Stimulated activated naive CD8-positive, alpha-beta T cell treated with anti-CD3 and anti-CD28 coated beads, Interleukin-15, amount 100 ng/mL, for 72 hours (primary cell): ENCODE measurements at regions not wholly inside any gene's neighbourhood (a gene's known extent, or its start where the extent isn't known, plus 50 kb on each side); places are given as distances from the start of the nearest gene placed in this dataset.
"Not testable (repeated sequence)": the region's sequence is repeated elsewhere in the genome, so short reads cannot be mapped to it uniquely, and the experiment has no call there.

Experiments used
- ATAC-seq: fragments of 150-1000 bp; cut with Tn5 transposase; 2 replicates; pipeline ENCODE4 v1.10.0; 2021; ENCODE audit warnings: mild to moderate bottlenecking, moderate library complexity
- DNase-seq, 2 donors: peaks; one replicate each; pipeline ENCODE4 v3.0.0; 2021 to 2022
- H3K27ac Mint-ChIP-seq, 2 donors: one replicate each; pipeline ENCODE4 v1.8.0; 2022; ENCODE audit warnings: mild to moderate bottlenecking in 2 of 2, mixed read lengths in 2 of 2, moderate library complexity in 2 of 2
- H3K27me3 Mint-ChIP-seq: one replicate; pipeline ENCODE4 v1.8.0; 2022; ENCODE audit warnings: mixed read lengths
- H3K4me1 Mint-ChIP-seq: one replicate; pipeline ENCODE4 v1.8.0; 2022; ENCODE audit warnings: mild to moderate bottlenecking, mixed read lengths
- H3K4me3 Mint-ChIP-seq, 2 donors: one replicate each; pipeline ENCODE4 v1.8.0; 2022; ENCODE audit warnings: mild to moderate bottlenecking in 2 of 2, mixed read lengths in 2 of 2, moderate library complexity in 1 of 2
- H3K9me3 Mint-ChIP-seq, 2 donors: one replicate each; pipeline ENCODE4 v1.8.0; 2022; ENCODE audit warnings: mixed read lengths in 2 of 2

GRCh38 chr14:53651096-53651740 lies 305.4 kb downstream of the BMP4 start:
- DNase-seq: no peak
- no peak for ATAC-seq
- H3K27ac Mint-ChIP-seq: no peak overlapping the region
- no peaks in the 10 kb centered on the region for H3K4me1 Mint-ChIP-seq
- H3K9me3 Mint-ChIP-seq: peaks cover 12 to 17% of the 10 kb centered on the region in 2 donors
- no peak overlapping the region for H3K4me3 Mint-ChIP-seq
- H3K27me3 Mint-ChIP-seq: no peaks in the 10 kb centered on the region

- peaks cover 7 to 8% of the 10 kb centered on the region in 2 donors for H3K9me3 Mint-ChIP-seq
- H3K27ac Mint-ChIP-seq: no peak overlapping the region
- ATAC-seq (no peak), DNase-seq (no peak)
- H3K4me1 Mint-ChIP-seq: no peaks in the 10 kb centered on the region
- no peaks in the 10 kb centered on the region for H3K27me3 Mint-ChIP-seq
- no peak overlapping the region for H3K4me3 Mint-ChIP-seq
Observed at GRCh38 chr14:53646925-53647324, 309.7 kb downstream of the BMP4 start.

DNA sequence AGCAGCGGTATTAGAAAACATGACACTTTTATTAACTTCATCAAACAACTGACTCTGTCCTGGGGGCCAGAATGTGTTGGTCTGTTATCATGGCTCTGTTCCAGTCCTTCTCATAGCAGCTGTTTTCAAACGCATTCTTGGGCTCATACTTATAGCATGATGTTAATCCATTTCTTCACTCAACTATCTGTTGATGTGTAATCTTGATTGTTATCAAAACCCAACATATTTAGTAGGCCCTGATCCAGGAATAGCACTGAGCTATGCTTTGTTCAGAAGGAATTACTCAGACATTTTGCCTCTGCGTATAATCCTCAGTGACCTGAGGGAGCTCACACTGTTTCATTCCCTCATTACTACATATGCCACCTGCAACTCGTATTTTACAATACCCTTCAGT lies 315.9 kb downstream of the BMP4 start:
- H3K4me3 Mint-ChIP-seq: no peak overlapping the region
- no peaks in the 10 kb centered on the region for H3K27me3 Mint-ChIP-seq
- DNase-seq (no peak), ATAC-seq (no peak)
- H3K9me3 Mint-ChIP-seq: peaks cover 2 to 17% of the 10 kb centered on the region in 2 donors
- no peaks in the 10 kb centered on the region for H3K4me1 Mint-ChIP-seq
- H3K27ac Mint-ChIP-seq: no peak overlapping the region

GRCh38 chr14:53638966-53639365 lies 317.7 kb downstream of the BMP4 start:
- H3K27me3 Mint-ChIP-seq: no peaks in the 10 kb centered on the region
- DNase-seq (no peak), ATAC-seq (no peak)
- no peaks in the 10 kb centered on the region for H3K4me1 Mint-ChIP-seq
- H3K9me3 Mint-ChIP-seq: peaks cover under 1 to 16% of the 10 kb centered on the region in 2 donors
- H3K4me3 Mint-ChIP-seq: no peak overlapping the region
- H3K27ac Mint-ChIP-seq: no peak overlapping the region

- peaks cover 0 to 10% of the 10 kb centered on the region in 2 donors for H3K9me3 Mint-ChIP-seq
- no peak for ATAC-seq
- no peaks in the 10 kb centered on the region for H3K4me1 Mint-ChIP-seq
- H3K27ac Mint-ChIP-seq: no peak overlapping the region
- no peak for DNase-seq
- H3K4me3 Mint-ChIP-seq: no peak overlapping the region
- no peaks in the 10 kb centered on the region for H3K27me3 Mint-ChIP-seq
Observed at GRCh38 chr14:53634793-53635192, 321.8 kb downstream of the BMP4 start.

GRCh38 chr14:53630336-53630735 lies 326.3 kb downstream of the BMP4 start:
- H3K27me3 Mint-ChIP-seq: no peaks in the 10 kb centered on the region
- no peak overlapping the region for H3K4me3 Mint-ChIP-seq
- ATAC-seq (no peak), DNase-seq (no peak)
- H3K27ac Mint-ChIP-seq: no peak overlapping the region
- H3K4me1 Mint-ChIP-seq: no peaks in the 10 kb centered on the region
- H3K9me3 Mint-ChIP-seq: peaks cover 0 to 10% of the 10 kb centered on the region in 2 donors

DNA sequence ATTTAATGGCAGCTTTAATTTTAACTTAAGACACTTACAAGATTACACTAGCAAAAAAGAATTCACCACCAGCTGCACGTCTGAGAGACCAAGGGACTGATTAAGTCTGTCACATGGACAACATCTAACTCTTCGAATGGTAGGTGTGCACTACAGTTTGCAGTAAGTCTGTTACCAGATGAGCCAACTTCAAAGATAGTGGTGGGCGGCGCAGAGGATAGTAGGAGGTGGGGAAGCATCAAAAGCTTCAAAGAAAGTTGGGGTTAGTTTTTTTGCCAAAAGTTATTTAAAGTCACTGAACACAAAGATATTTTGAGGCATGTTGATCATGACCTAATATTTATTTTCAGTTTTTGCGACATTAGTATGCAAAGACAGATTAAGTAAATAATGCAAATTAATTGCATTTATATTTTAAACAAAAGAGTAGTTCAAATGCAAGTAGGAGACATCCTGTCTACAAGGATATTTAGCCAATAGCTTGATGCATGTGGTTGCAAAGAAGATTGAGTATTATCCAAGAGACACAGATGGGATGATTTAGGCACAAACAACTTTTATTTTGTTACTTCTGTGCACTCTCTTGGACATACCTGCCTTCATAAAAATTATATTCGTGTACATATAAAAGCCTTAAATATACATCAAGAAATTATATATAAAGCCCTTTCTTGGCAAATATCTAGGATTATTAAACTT lies 327.7 kb downstream of the BMP4 start:
- ATAC-seq (no peak), DNase-seq (no peak)
- Mint-ChIP-seq H3K27ac (no peak overlapping the region), H3K4me3 (no peak overlapping the region), H3K9me3 (peaks cover 0 to 8% of the 10 kb centered on the region in 2 donors), H3K27me3 (no peaks in the 10 kb centered on the region), H3K4me1 (no peaks in the 10 kb centered on the region)

DNA sequence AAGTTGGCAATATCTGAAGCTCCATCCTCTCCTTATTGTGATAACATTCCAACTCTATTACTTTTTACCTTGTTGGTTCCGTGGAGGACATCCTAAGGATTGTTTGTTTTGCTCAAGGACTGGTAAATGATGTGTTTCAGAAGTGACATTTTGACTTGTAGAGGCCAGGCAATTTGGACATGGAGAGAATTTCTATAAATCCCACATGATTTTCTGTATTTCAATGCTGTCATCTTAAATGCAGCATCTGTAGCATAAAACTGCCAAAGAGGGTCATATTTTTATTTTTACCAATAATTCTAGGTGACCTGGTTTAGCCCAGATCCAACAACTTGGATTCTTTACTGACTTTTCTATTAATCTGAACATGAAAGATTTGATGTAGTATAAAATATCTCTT lies 328.4 kb downstream of the BMP4 start:
- DNase-seq (no peak), ATAC-seq (no peak)
- Mint-ChIP-seq H3K4me1 (no peaks in the 10 kb centered on the region), H3K9me3 (peaks cover 0 to 2% of the 10 kb centered on the region in 2 donors), H3K4me3 (no peak overlapping the region), H3K27me3 (no peaks in the 10 kb centered on the region), H3K27ac (no peak overlapping the region)

- ATAC-seq (no peak), DNase-seq (no peak)
- H3K4me1 Mint-ChIP-seq: no peaks in the 10 kb centered on the region
- H3K27me3 Mint-ChIP-seq: no peaks in the 10 kb centered on the region
- no peak overlapping the region for H3K27ac Mint-ChIP-seq
- no peaks in the 10 kb centered on the region for H3K9me3 Mint-ChIP-seq
- H3K4me3 Mint-ChIP-seq: no peak overlapping the region
Observed at GRCh38 chr14:53626761-53627160, 329.9 kb downstream of the BMP4 start.

DNA sequence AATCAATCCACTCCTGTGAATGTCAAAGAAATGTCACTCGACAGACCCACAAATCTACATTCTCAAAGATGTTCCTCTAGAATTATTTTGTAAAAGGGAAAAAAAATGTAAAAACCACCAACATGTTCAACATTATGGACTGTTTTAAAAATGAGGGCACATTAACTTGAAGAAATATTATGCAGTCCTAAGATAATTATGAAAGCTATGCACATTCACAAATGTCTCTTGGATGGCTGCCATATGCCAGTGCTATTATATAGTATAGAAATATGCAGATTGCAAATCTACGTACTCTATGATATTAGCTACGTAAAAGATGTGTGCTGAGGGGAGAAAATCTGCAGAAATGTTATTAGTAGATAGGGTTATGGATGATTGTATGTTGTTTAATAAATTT lies 334.2 kb downstream of the BMP4 start:
- no peaks in the 10 kb centered on the region for H3K27me3 Mint-ChIP-seq
- no peak for DNase-seq
- H3K4me3 Mint-ChIP-seq: no peak overlapping the region
- ATAC-seq: no peak
- no peaks in the 10 kb centered on the region for H3K9me3 Mint-ChIP-seq
- no peak overlapping the region for H3K27ac Mint-ChIP-seq
- no peaks in the 10 kb centered on the region for H3K4me1 Mint-ChIP-seq

- DNase-seq (no peak), ATAC-seq (no peak)
- Mint-ChIP-seq H3K4me3 (no peak overlapping the region), H3K9me3 (no peaks in the 10 kb centered on the region), H3K27ac (no peak overlapping the region), H3K27me3 (no peaks in the 10 kb centered on the region), H3K4me1 (no peaks in the 10 kb centered on the region)
Observed at GRCh38 chr14:53621921-53622320, 334.7 kb downstream of the BMP4 start.

DNA sequence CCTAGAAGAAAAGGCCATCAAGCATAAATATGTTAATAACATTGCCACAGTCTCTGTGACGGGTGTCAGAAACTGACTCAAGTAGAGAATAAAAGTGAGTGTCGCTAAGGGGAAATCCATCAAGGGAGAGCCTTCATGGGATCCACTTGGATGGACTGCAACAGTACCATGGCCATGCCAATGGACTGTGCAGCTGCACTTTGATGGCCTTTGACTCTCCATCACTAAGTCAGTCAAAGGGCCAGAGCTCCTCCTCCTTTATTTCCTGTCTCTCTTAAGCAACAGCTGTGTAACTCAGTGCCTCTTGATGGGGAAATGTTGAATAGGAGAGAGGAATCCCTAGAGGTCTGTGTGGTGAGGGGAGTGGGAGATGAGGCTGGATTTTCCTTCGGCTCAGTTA lies 335.2 kb downstream of the BMP4 start:
- ATAC-seq (no peak), DNase-seq (no peak)
- no peaks in the 10 kb centered on the region for H3K27me3 Mint-ChIP-seq
- no peak overlapping the region for H3K4me3 Mint-ChIP-seq
- no peaks in the 10 kb centered on the region for H3K9me3 Mint-ChIP-seq
- no peak overlapping the region for H3K27ac Mint-ChIP-seq
- no peaks in the 10 kb centered on the region for H3K4me1 Mint-ChIP-seq

- Mint-ChIP-seq H3K4me1 (no peaks in the 10 kb centered on the region), H3K27me3 (no peaks in the 10 kb centered on the region), H3K9me3 (no peaks in the 10 kb centered on the region), H3K27ac (no peak overlapping the region), H3K4me3 (no peak overlapping the region)
- no peak for ATAC-seq
- DNase-seq: no peak
Observed at GRCh38 chr14:53620890-53621289, 335.7 kb downstream of the BMP4 start.

GRCh38 chr14:53620317-53620716 lies 336.3 kb downstream of the BMP4 start:
- ATAC-seq (no peak), DNase-seq (no peak)
- Mint-ChIP-seq H3K4me3 (no peak overlapping the region), H3K27ac (no peak overlapping the region), H3K9me3 (no peaks in the 10 kb centered on the region), H3K27me3 (no peaks in the 10 kb centered on the region), H3K4me1 (no peaks in the 10 kb centered on the region)

- H3K9me3 Mint-ChIP-seq: no peaks in the 10 kb centered on the region
- H3K4me1 Mint-ChIP-seq: no peaks in the 10 kb centered on the region
- H3K27me3 Mint-ChIP-seq: no peaks in the 10 kb centered on the region
- H3K27ac Mint-ChIP-seq: no peak overlapping the region
- no peak for DNase-seq
- ATAC-seq: no peak
- no peak overlapping the region for H3K4me3 Mint-ChIP-seq
Observed at GRCh38 chr14:53619691-53620231, 336.9 kb downstream of the BMP4 start.

- not testable (repeated sequence) for H3K4me3 Mint-ChIP-seq, H3K9me3 Mint-ChIP-seq, ATAC-seq, H3K27ac Mint-ChIP-seq, H3K27me3 Mint-ChIP-seq, H3K4me1 Mint-ChIP-seq, DNase-seq
Observed at GRCh38 chr14:53616536-53616935, 340.1 kb downstream of the BMP4 start.
